ENCODE measurements at regions not wholly inside any gene's neighbourhood (a gene's known extent, or its start where the extent isn't known, plus 50 kb on each side); places are given as distances from the start of the nearest gene placed in this dataset.

DNA sequence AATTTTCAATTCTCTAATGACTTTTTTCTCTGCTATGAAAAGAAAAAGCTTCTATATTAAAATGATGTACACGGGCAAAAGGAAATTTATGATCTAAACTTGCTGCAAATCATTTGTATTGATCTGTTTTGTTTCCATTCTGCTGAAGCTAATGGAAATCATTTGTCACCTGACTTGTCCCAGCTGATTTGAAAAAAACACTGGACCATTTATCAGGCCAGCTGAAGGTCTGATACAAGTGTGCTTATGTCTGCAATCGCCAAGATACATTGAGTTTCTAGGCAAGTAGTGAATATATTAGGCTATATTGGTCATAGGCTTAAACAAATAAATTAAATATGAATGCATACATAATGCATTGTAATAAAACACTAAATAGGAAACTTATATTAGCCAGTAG lies 1309.7 kb downstream of the REEP3 start:
- TF ChIP-seq, protein P1, sequence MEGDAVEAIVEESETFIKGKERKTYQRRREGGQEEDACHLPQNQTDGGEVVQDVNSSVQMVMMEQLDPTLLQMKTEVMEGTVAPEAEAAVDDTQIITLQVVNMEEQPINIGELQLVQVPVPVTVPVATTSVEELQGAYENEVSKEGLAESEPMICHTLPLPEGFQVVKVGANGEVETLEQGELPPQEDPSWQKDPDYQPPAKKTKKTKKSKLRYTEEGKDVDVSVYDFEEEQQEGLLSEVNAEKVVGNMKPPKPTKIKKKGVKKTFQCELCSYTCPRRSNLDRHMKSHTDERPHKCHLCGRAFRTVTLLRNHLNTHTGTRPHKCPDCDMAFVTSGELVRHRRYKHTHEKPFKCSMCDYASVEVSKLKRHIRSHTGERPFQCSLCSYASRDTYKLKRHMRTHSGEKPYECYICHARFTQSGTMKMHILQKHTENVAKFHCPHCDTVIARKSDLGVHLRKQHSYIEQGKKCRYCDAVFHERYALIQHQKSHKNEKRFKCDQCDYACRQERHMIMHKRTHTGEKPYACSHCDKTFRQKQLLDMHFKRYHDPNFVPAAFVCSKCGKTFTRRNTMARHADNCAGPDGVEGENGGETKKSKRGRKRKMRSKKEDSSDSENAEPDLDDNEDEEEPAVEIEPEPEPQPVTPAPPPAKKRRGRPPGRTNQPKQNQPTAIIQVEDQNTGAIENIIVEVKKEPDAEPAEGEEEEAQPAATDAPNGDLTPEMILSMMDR (IDR thresholded peaks at IDR 0.05; ENCODE audit: low read length) = no peak
- TF ChIP-seq EZH2phosphoT487 (IDR thresholded peaks at IDR 0.05; ENCODE audit: low read length) = no peak
- no peak for TF ChIP-seq EZH2 (optimal IDR thresholded peaks at IDR 0.05; ENCODE audit: low read depth, low read length)

Measured in MM.1S (cell line).